H1 (cell line): ENCODE measurements at regions not wholly inside any gene's neighbourhood (a gene's known extent, or its start where the extent isn't known, plus 50 kb on each side); places are given as distances from the start of the nearest gene placed in this dataset.

Experiments
- CTCF ChIA-PET: fragments of 300-600 bp; sonication (Branson Sonifier 250); formaldehyde crosslinking; loops from one replicate; lab custom pipeline; 2021; ENCODE audit not compliant: partially characterized antibody; lab: Charles Lee
- POLR2A ChIA-PET: fragments of 300-600 bp; sonication (Branson Sonifier 250); formaldehyde crosslinking; loops from one replicate; lab custom pipeline; 2021; ENCODE audit warnings: inconsistent platforms; ENCODE audit not compliant: partially characterized antibody; lab: Charles Lee
- DNase-seq, 2 experiments: peaks; one replicate each; pipeline versions ENCODE4 v3.0.0 to v3.0.0-alpha.2; 2010 to 2022; ENCODE audit warnings: low spot score in 2 of 2, low read depth in 1 of 2, mixed read lengths in 1 of 2
- FAIRE-seq: peaks from 2 replicates; lab custom pipeline; 2011; peaks lifted over from hg19 to GRCh38; lab: Jason Lieb, UNC
- H2AFZ ChIP-seq: 2 replicates; pipeline ENCODE4 v1.8.1; 2012; ENCODE audit warnings: low read length, inconsistent platforms
- H2AK5ac ChIP-seq: 2 replicates; pipeline ENCODE4 v1.6.1; 2013; ENCODE audit warnings: low read depth, low read length
- H2BK120ac ChIP-seq: replicated peaks from 2 replicates; pipeline ENCODE3; 2013; ENCODE audit warnings: low read depth, low read length, inconsistent platforms
- H2BK12ac ChIP-seq: 2 replicates; pipeline ENCODE4 v1.6.1; 2013; ENCODE audit warnings: low read depth, low read length
- H2BK15ac ChIP-seq: 2 replicates; pipeline ENCODE4 v1.6.1; 2013; ENCODE audit warnings: low read length
- H2BK20ac ChIP-seq: 2 replicates; pipeline ENCODE4 v1.6.1; 2013; ENCODE audit warnings: low read length
- H2BK5ac ChIP-seq: 2 replicates; pipeline ENCODE4 v1.6.1; 2013; ENCODE audit warnings: low read depth, low read length
- H3K14ac ChIP-seq: 2 replicates; pipeline ENCODE4 v1.6.1; 2013; ENCODE audit warnings: inconsistent platforms; ENCODE audit not compliant: insufficient read length
- H3K18ac ChIP-seq: 2 replicates; pipeline ENCODE4 v1.6.1; 2013; ENCODE audit warnings: low read length; ENCODE audit errors: extremely low read depth
- H3K23ac ChIP-seq: 2 replicates; pipeline ENCODE4 v1.6.1; 2013; ENCODE audit warnings: inconsistent platforms; ENCODE audit not compliant: insufficient read length
- H3K23me2 ChIP-seq: 2 replicates; pipeline ENCODE4 v1.6.1; 2013; ENCODE audit warnings: low read depth, low read length
- H3K27ac ChIP-seq: 2 replicates; pipeline ENCODE4 v1.6.1; 2011; ENCODE audit warnings: low read depth, low read length, inconsistent platforms
- H3K27me3 ChIP-seq, 4 experiments: replicated peaks in 1 of 4; 1 replicate in 1 of 4; 2 replicates in 3 of 4; pipeline versions ENCODE4 v1.6.1 to v1.8.1; 2011 to 2013; ENCODE audit warnings: low read length in 3 of 4, mild to moderate bottlenecking in 3 of 4, inconsistent platforms in 2 of 4, mixed read lengths in 2 of 4, moderate library complexity in 1 of 4; ENCODE audit not compliant: control insufficient read depth in 3 of 4, insufficient read depth in 3 of 4; ENCODE audit errors: extremely low read depth in 1 of 4
- H3K36me3 ChIP-seq, 4 experiments: 2 replicates each; pipeline versions ENCODE4 v1.6.1 to v1.8.1; 2011 to 2013; ENCODE audit warnings: mild to moderate bottlenecking in 4 of 4, low read length in 3 of 4, moderate library complexity in 2 of 4, control low read depth in 1 of 4, inconsistent platforms in 1 of 4; ENCODE audit not compliant: insufficient read depth in 4 of 4, control insufficient read depth in 2 of 4
- H3K4ac ChIP-seq: replicated peaks from 2 replicates; pipeline ENCODE3; 2013; ENCODE audit warnings: low read length, low read depth, mixed read lengths, inconsistent platforms; ENCODE audit not compliant: insufficient read length
- H3K4me1 ChIP-seq, 4 experiments: replicated peaks in 1 of 4; 1 replicate in 1 of 4; 2 replicates in 3 of 4; pipeline versions ENCODE4 v1.6.1 to v1.8.1; 2011 to 2013; ENCODE audit warnings: low read length in 3 of 4, inconsistent platforms in 2 of 4, mixed read lengths in 1 of 4; ENCODE audit not compliant: insufficient read depth in 4 of 4, control insufficient read depth in 3 of 4
- H3K4me2 ChIP-seq, 2 experiments: 2 replicates each; pipeline versions ENCODE4 v1.6.1 to v1.8.1; 2011 to 2013; ENCODE audit warnings: low read depth in 2 of 2, low read length in 2 of 2, control low read depth in 1 of 2, inconsistent platforms in 1 of 2, mild to moderate bottlenecking in 1 of 2; ENCODE audit not compliant: insufficient read depth in 1 of 2
- H3K4me3 ChIP-seq, 4 experiments: fragments of 200-600, 300-600 bp in 1 of 4; sonication (generic), shearing (Covaris generic), sonication (Bioruptor Twin) in 1 of 4; 2 replicates each; pipeline versions ENCODE4 v1.5.1 to v1.8.1; 2011 to 2016; ENCODE audit warnings: low read length in 4 of 4, low read depth in 3 of 4, control low read depth in 2 of 4, inconsistent platforms in 2 of 4, mild to moderate bottlenecking in 2 of 4, mixed read lengths in 1 of 4, moderate library complexity in 1 of 4; ENCODE audit not compliant: insufficient read depth in 2 of 4; ENCODE audit errors: extremely low read depth in 1 of 4
- H3K56ac ChIP-seq: replicated peaks from 2 replicates; pipeline ENCODE3; 2013; ENCODE audit warnings: low read depth, mild to moderate bottlenecking, mixed read lengths, low read length, inconsistent platforms; ENCODE audit not compliant: insufficient read length
- H3K79me1 ChIP-seq: 2 replicates; pipeline ENCODE4 v1.6.1; 2013; ENCODE audit warnings: low read depth, low read length, control low read depth
- H3K79me2 ChIP-seq, 2 experiments: 2 replicates each; pipeline versions ENCODE4 v1.6.1 to v1.8.1; 2012 to 2013; ENCODE audit warnings: low read length in 2 of 2, mild to moderate bottlenecking in 2 of 2, inconsistent platforms in 1 of 2; ENCODE audit not compliant: insufficient read depth in 2 of 2, control insufficient read depth in 1 of 2
- H3K9ac ChIP-seq, 4 experiments: replicated peaks in 1 of 4; 1 replicate in 1 of 4; 2 replicates in 3 of 4; pipeline versions ENCODE4 v1.6.1 to v1.8.1; 2011 to 2013; ENCODE audit warnings: low read depth in 3 of 4, low read length in 3 of 4, control low read depth in 2 of 4, mild to moderate bottlenecking in 2 of 4, moderate library complexity in 2 of 4, inconsistent platforms in 1 of 4; ENCODE audit errors: extremely low read depth in 1 of 4
- H3K9me3 ChIP-seq, 2 experiments: 2 replicates each; pipeline versions ENCODE4 v1.6.1 to v1.8.1; 2012 to 2013; ENCODE audit warnings: mild to moderate bottlenecking in 2 of 2, moderate library complexity in 2 of 2, control low read depth in 1 of 2, inconsistent platforms in 1 of 2, low read depth in 1 of 2, low read length in 1 of 2, mixed read lengths in 1 of 2; ENCODE audit not compliant: insufficient read depth in 2 of 2
- H4K20me1 ChIP-seq, 2 experiments: replicated peaks in 1 of 2; 2 replicates each; pipeline versions ENCODE3 to v1.8.1; 2011 to 2013; ENCODE audit warnings: inconsistent platforms in 2 of 2, low read length in 2 of 2, mild to moderate bottlenecking in 1 of 2; ENCODE audit not compliant: insufficient read depth in 2 of 2, control insufficient read depth in 1 of 2
- H4K5ac ChIP-seq: 2 replicates; pipeline ENCODE4 v1.6.1; 2013; ENCODE audit warnings: low read length, low read depth, mixed read lengths, inconsistent platforms; ENCODE audit not compliant: insufficient read length
- H4K8ac ChIP-seq: 2 replicates; pipeline ENCODE4 v1.8.0; 2013; ENCODE audit warnings: mild to moderate bottlenecking, moderate library complexity, low read length, inconsistent platforms; ENCODE audit not compliant: insufficient read depth; ENCODE audit errors: extremely low read depth
- H4K91ac ChIP-seq: replicated peaks from 2 replicates; pipeline ENCODE3; 2013; ENCODE audit warnings: low read length, mixed read lengths, inconsistent platforms; ENCODE audit not compliant: insufficient read length
- ASH2L ChIP-seq: fragments of 200-600, 300-600 bp; sonication (generic); IDR thresholded peaks from one replicate; pipeline ENCODE4 v1.7.1; 2017; ENCODE audit warnings: low read length
- CEBPB ChIP-seq: IDR thresholded peaks from 2 replicates; pipeline ENCODE4 v1.6.1; 2012; ENCODE audit warnings: low read depth, low read length
- CHD1 ChIP-seq: IDR thresholded peaks from 2 replicates; pipeline ENCODE4 v1.6.1; 2012; ENCODE audit warnings: low read depth, low read length, improper control_type of control experiment
- EP300 ChIP-seq, 2 experiments: IDR thresholded peaks; 1 replicate in 1 of 2; 2 replicates in 1 of 2; pipeline ENCODE4 v1.6.1; 2011 to 2012; ENCODE audit warnings: low read depth in 2 of 2, low read length in 2 of 2, mild to moderate bottlenecking in 2 of 2, borderline replicate concordance in 1 of 2, inconsistent platforms in 1 of 2, moderate library complexity in 1 of 2
- HDAC2 ChIP-seq, 2 experiments: fragments of 300-600 bp in 1 of 2; sonication (generic) in 1 of 2; IDR thresholded peaks; 2 replicates each; pipeline ENCODE4 v1.6.1; 2011 to 2012; ENCODE audit warnings: low read depth in 2 of 2, low read length in 2 of 2, mild to moderate bottlenecking in 2 of 2, moderate library complexity in 2 of 2, borderline replicate concordance in 1 of 2, inconsistent platforms in 1 of 2
- MAFK ChIP-seq: IDR thresholded peaks from 2 replicates; pipeline ENCODE4 v1.6.1; 2012; ENCODE audit warnings: low read depth, mild to moderate bottlenecking, improper control_type of control experiment, low read length
- NRF1 ChIP-seq: IDR thresholded peaks from 2 replicates; pipeline ENCODE4 v1.6.1; 2011; ENCODE audit warnings: mild to moderate bottlenecking, low read depth, low read length, improper control_type of control experiment
- POLR2AphosphoS5 ChIP-seq: IDR thresholded peaks from 2 replicates; pipeline ENCODE4 v1.6.1; 2011; ENCODE audit warnings: low read depth, low read length
- POU5F1 ChIP-seq: IDR thresholded peaks from 2 replicates; pipeline ENCODE4 v1.6.1; 2011; ENCODE audit warnings: low read depth, mild to moderate bottlenecking, low read length, moderate library complexity
- RXRA ChIP-seq: IDR thresholded peaks from 2 replicates; pipeline ENCODE4 v1.6.1; 2011; ENCODE audit warnings: low read depth, mild to moderate bottlenecking, low read length, moderate library complexity; ENCODE audit not compliant: insufficient read depth
- SIX5 ChIP-seq: IDR thresholded peaks from 2 replicates; pipeline ENCODE4 v1.6.1; 2011; ENCODE audit warnings: mild to moderate bottlenecking, low read depth, low read length
- SP2 ChIP-seq: IDR thresholded peaks from 2 replicates; pipeline ENCODE4 v1.6.1; 2012; ENCODE audit warnings: mild to moderate bottlenecking, low read length, inconsistent platforms
- SUZ12 ChIP-seq: fragments of 200-600 bp; sonication (generic); IDR thresholded peaks from 2 replicates; pipeline ENCODE4 v1.6.1; 2012; ENCODE audit warnings: mild to moderate bottlenecking, inconsistent platforms, low read length, moderate library complexity, mixed read lengths
- ZNF274 ChIP-seq: IDR thresholded peaks from 2 replicates; pipeline ENCODE4 v1.7.0; 2012; ENCODE audit warnings: low read length, borderline replicate concordance; ENCODE audit errors: extremely low read depth
- WGBS, 2 experiments: shearing (Covaris generic) in 1 of 2; methylation state at CpG; one replicate each; pipeline versions ENCODE4 v1.1.6 to v1.1.7; 2013 to 2015; ENCODE audit warnings: low lambda C conversion rate in 2 of 2, mixed read lengths in 2 of 2, inconsistent platforms in 1 of 2, low coverage in 1 of 2, missing lambda C conversion rate in 1 of 2; ENCODE audit not compliant: insufficient replicate concordance in 2 of 2, insufficient coverage in 1 of 2, insufficient read length in 1 of 2; ENCODE audit errors: extremely low coverage in 1 of 2, missing lambda C conversion rate in 1 of 2; 5-methylcytosine and 5-hydroxymethylcytosine counted together

- no peak overlapping the region for H2BK5ac ChIP-seq
- WGBS, 2 experiments = 67% methylated on average over 1 of the region's 1 CpG; no CpG with 5 or more reads in 1 of the 2 experiments
- FAIRE-seq (no peak), DNase-seq (no peak)
- H3K23ac ChIP-seq = no peak overlapping the region
- H2AFZ ChIP-seq = no peak overlapping the region; the same call in 1 of the 2 replicates
- H3K27me3 ChIP-seq = no peaks in the 10 kb centered on the region
- no peak overlapping the region for H2AK5ac ChIP-seq
- no peak overlapping the region for H3K27ac ChIP-seq
- no peak overlapping the region for H4K5ac ChIP-seq
- H3K23me2 ChIP-seq = no peaks in the 10 kb centered on the region
- no peak overlapping the region for H3K18ac ChIP-seq
- no peak overlapping the region for H4K91ac ChIP-seq
- ChIA-PET POLR2A (no interaction called here), CTCF (interaction anchor here (1.6 to 2.4 kb wide), 3 partner anchors 9 to 66 kb away, joined by 5 to 13 read pairs (median 7); no protein-coding TSS in a partner anchor)
- no peak overlapping the region for H3K4ac ChIP-seq
- H4K8ac ChIP-seq = no peak overlapping the region
- peaks cover 0 to 8% (median 2%) of the 10 kb centered on the region in 4 experiments; a peak in 4 of 7 replicates for H3K4me1 ChIP-seq
- H3K79me1 ChIP-seq = no peaks in the 10 kb centered on the region
- no peaks in the 10 kb centered on the region for H3K36me3 ChIP-seq
- no peaks in the 10 kb centered on the region for H3K79me2 ChIP-seq
- H3K4me3 ChIP-seq = no peak overlapping the region
- H3K4me2 ChIP-seq = no peak overlapping the region
- no peaks in the 10 kb centered on the region for H3K9me3 ChIP-seq
- no peak overlapping the region for H3K56ac ChIP-seq
- H2BK120ac ChIP-seq = no peak overlapping the region
- no peak overlapping the region for H2BK12ac ChIP-seq
- no peak overlapping the region for H2BK15ac ChIP-seq
- H3K9ac ChIP-seq = no peak overlapping the region
- no peak overlapping the region for H3K14ac ChIP-seq
- no peak overlapping the region for H2BK20ac ChIP-seq
- H4K20me1 ChIP-seq = no peaks in the 10 kb centered on the region
- TF ChIP-seq HDAC2 (IDR thresholded peaks at IDR 0.05; ENCODE audit: borderline replicate concordance in 1 of 2, low read depth in 2 of 2, low read length in 2 of 2) (no peak), CEBPB (no peak), EP300 (IDR thresholded peaks at IDR 0.05; ENCODE audit: borderline replicate concordance in 1 of 2, low read depth in 2 of 2, low read length in 2 of 2) (no peak), POU5F1 (no peak), SIX5 (no peak), POLR2AphosphoS5 (no peak), NRF1 (no peak), ASH2L (no peak), SUZ12 (no peak), ZNF274 (no peak), MAFK (no peak), SP2 (no peak), CHD1 (no peak), RXRA (no peak)
These were observed 99.7 kb upstream of the KLHL29 start for GRCh38 chr2:23285091-23285800.
